Neuron (in vitro differentiated cells): ENCODE measurements at regions not wholly inside any gene's neighbourhood (a gene's known extent, or its start where the extent isn't known, plus 50 kb on each side); places are given as distances from the start of the nearest gene placed in this dataset.

Source experiments
- H2AFZ ChIP-seq: one replicate; pipeline ENCODE4 v1.6.1; 2013; ENCODE audit warnings: low read depth, mild to moderate bottlenecking, inconsistent platforms, low read length, moderate library complexity
- H3K27me3 ChIP-seq: one replicate; pipeline ENCODE4 v1.6.1; 2013; ENCODE audit warnings: low read length; ENCODE audit not compliant: insufficient read depth
- H3K36me3 ChIP-seq: one replicate; pipeline ENCODE4 v1.6.1; 2013; ENCODE audit warnings: low read length; ENCODE audit not compliant: insufficient read depth
- H3K4me1 ChIP-seq: one replicate; pipeline ENCODE4 v1.6.1; 2013; ENCODE audit warnings: low read length; ENCODE audit not compliant: insufficient read depth
- H3K4me3 ChIP-seq: 2 replicates; pipeline ENCODE4 v1.5.1; 2013; ENCODE audit warnings: mild to moderate bottlenecking, low read length, moderate library complexity
- H3K9me3 ChIP-seq: one replicate; pipeline ENCODE4 v1.6.1; 2013; ENCODE audit warnings: low read length

- no peaks in the 10 kb centered on the region for H3K27me3 ChIP-seq
These were observed 134.4 kb downstream of the SLC16A9 start for GRCh38 chr10:59575269-59575668.

GRCh38 chr10:59563531-59563930 is 146.1 kb downstream of the SLC16A9 start:
- Histone ChIP-seq H3K36me3 (no peaks in the 10 kb centered on the region), H3K4me3 (no peak overlapping the region), H3K9me3 (no peaks in the 10 kb centered on the region), H2AFZ (no peak overlapping the region), H3K4me1 (peaks cover 2% of the 10 kb centered on the region), H3K27me3 (no peaks in the 10 kb centered on the region)

More at GRCh38 chr10:59575269-59575668, 134.4 kb downstream of the SLC16A9 start:
- no peak overlapping the region for H2AFZ ChIP-seq
- no peaks in the 10 kb centered on the region for H3K9me3 ChIP-seq
- H3K4me3 ChIP-seq, result no peak overlapping the region
- peaks cover 13% of the 10 kb centered on the region for H3K4me1 ChIP-seq
- H3K36me3 ChIP-seq, result no peaks in the 10 kb centered on the region

GRCh38 chr10:59562126-59562525 is 147.5 kb downstream of the SLC16A9 start:
- Histone ChIP-seq H2AFZ (no peak overlapping the region), H3K36me3 (no peaks in the 10 kb centered on the region), H3K4me3 (no peak overlapping the region), H3K4me1 (peaks cover 16% of the 10 kb centered on the region), H3K9me3 (no peaks in the 10 kb centered on the region), H3K27me3 (no peaks in the 10 kb centered on the region)

- no peak overlapping the region for H3K4me3 ChIP-seq
- H3K9me3 ChIP-seq, result no peaks in the 10 kb centered on the region
- peaks cover 20% of the 10 kb centered on the region for H3K4me1 ChIP-seq
- H3K27me3 ChIP-seq, result no peaks in the 10 kb centered on the region
- H2AFZ ChIP-seq, result no peak overlapping the region
- no peaks in the 10 kb centered on the region for H3K36me3 ChIP-seq
These were observed 148.1 kb downstream of the SLC16A9 start for GRCh38 chr10:59561477-59562121.

- peaks cover 25% of the 10 kb centered on the region for H3K4me1 ChIP-seq
- H2AFZ ChIP-seq, result no peak overlapping the region
- H3K4me3 ChIP-seq, result no peak overlapping the region
- no peaks in the 10 kb centered on the region for H3K36me3 ChIP-seq
- no peaks in the 10 kb centered on the region for H3K27me3 ChIP-seq
- H3K9me3 ChIP-seq, result no peaks in the 10 kb centered on the region
These were observed 148.7 kb downstream of the SLC16A9 start for GRCh38 chr10:59560990-59561389.

GRCh38 chr10:59560161-59560560 is 149.5 kb downstream of the SLC16A9 start:
- Histone ChIP-seq H3K9me3 (no peaks in the 10 kb centered on the region), H3K27me3 (no peaks in the 10 kb centered on the region), H2AFZ (no peak overlapping the region), H3K36me3 (no peaks in the 10 kb centered on the region), H3K4me3 (no peak overlapping the region), H3K4me1 (peaks cover 25% of the 10 kb centered on the region)

GRCh38 chr10:59558066-59558465 is 151.6 kb downstream of the SLC16A9 start:
- Histone ChIP-seq H3K4me3 (no peak overlapping the region), H3K36me3 (no peaks in the 10 kb centered on the region), H3K27me3 (no peaks in the 10 kb centered on the region), H3K9me3 (no peaks in the 10 kb centered on the region), H3K4me1 (peaks cover 35% of the 10 kb centered on the region), H2AFZ (peak overlapping the region; percentile 21)

- Histone ChIP-seq H2AFZ (peak overlapping the region; percentile 21), H3K27me3 (no peaks in the 10 kb centered on the region), H3K4me3 (no peak overlapping the region), H3K9me3 (no peaks in the 10 kb centered on the region), H3K36me3 (no peaks in the 10 kb centered on the region), H3K4me1 (peaks cover 37% of the 10 kb centered on the region)
These were observed 152.0 kb downstream of the SLC16A9 start for GRCh38 chr10:59557642-59558041.

- Histone ChIP-seq H3K4me3 (no peak overlapping the region), H3K27me3 (no peaks in the 10 kb centered on the region), H3K9me3 (no peaks in the 10 kb centered on the region), H3K4me1 (peaks cover 37% of the 10 kb centered on the region), H3K36me3 (no peaks in the 10 kb centered on the region), H2AFZ (peak overlapping the region; percentile 21)
These were observed 152.6 kb downstream of the SLC16A9 start for GRCh38 chr10:59557052-59557451.

GRCh38 chr10:59553162-59553900 is 156.3 kb downstream of the SLC16A9 start:
- Histone ChIP-seq H3K4me1 (peaks cover 33% of the 10 kb centered on the region), H3K9me3 (no peaks in the 10 kb centered on the region), H3K27me3 (no peaks in the 10 kb centered on the region), H3K36me3 (no peaks in the 10 kb centered on the region), H2AFZ (no peak overlapping the region), H3K4me3 (no peak overlapping the region)

- Histone ChIP-seq H3K4me1 (peaks cover 11% of the 10 kb centered on the region), H3K27me3 (no peaks in the 10 kb centered on the region), H3K36me3 (no peaks in the 10 kb centered on the region), H2AFZ (no peak overlapping the region), H3K9me3 (no peaks in the 10 kb centered on the region), H3K4me3 (no peak overlapping the region)
These were observed 159.6 kb downstream of the SLC16A9 start for GRCh38 chr10:59550061-59550460.

GRCh38 chr10:59538623-59539022 is 171.0 kb downstream of the SLC16A9 start:
- Histone ChIP-seq H3K27me3 (no peaks in the 10 kb centered on the region), H3K4me3 (no peak overlapping the region), H3K9me3 (no peaks in the 10 kb centered on the region), H3K4me1 (no peaks in the 10 kb centered on the region), H3K36me3 (no peaks in the 10 kb centered on the region), H2AFZ (no peak overlapping the region)

- Histone ChIP-seq H3K36me3 (no peaks in the 10 kb centered on the region), H2AFZ (no peak overlapping the region), H3K4me1 (no peaks in the 10 kb centered on the region), H3K27me3 (no peaks in the 10 kb centered on the region), H3K9me3 (no peaks in the 10 kb centered on the region), H3K4me3 (no peak overlapping the region)
These were observed 172.1 kb downstream of the SLC16A9 start for GRCh38 chr10:59537501-59537900.
